Progenitor cell of endocrine pancreas (in vitro differentiated cells): ENCODE measurements at regions not wholly inside any gene's neighbourhood (a gene's known extent, or its start where the extent isn't known, plus 50 kb on each side); places are given as distances from the start of the nearest gene placed in this dataset.

Experiments
- DNase-seq: peaks from one replicate; pipeline ENCODE4 v3.0.0; 2021; ENCODE audit warnings: low spot score; ENCODE audit not compliant: unreplicated experiment
- H3K27ac Mint-ChIP-seq: 2 replicates; pipeline ENCODE4 v1.8.0; 2021; ENCODE audit warnings: mild to moderate bottlenecking, moderate library complexity, mixed read lengths
- H3K27me3 Mint-ChIP-seq: 2 replicates; pipeline ENCODE4 v1.8.0; 2021; ENCODE audit warnings: mixed read lengths
- H3K36me3 Mint-ChIP-seq: 2 replicates; pipeline ENCODE4 v1.8.0; 2022; ENCODE audit warnings: mixed read lengths; ENCODE audit not compliant: insufficient read depth
- H3K4me1 Mint-ChIP-seq: 2 replicates; pipeline ENCODE4 v1.8.0; 2021; ENCODE audit warnings: low read depth, mixed read lengths
- H3K4me3 Mint-ChIP-seq: 2 replicates; pipeline ENCODE4 v1.8.0; 2021; ENCODE audit warnings: low read depth, mild to moderate bottlenecking, moderate library complexity, mixed read lengths
- H3K9me3 Mint-ChIP-seq: 2 replicates; pipeline ENCODE4 v1.8.0; 2021; ENCODE audit warnings: low read depth, mixed read lengths
- TF ChIP-seq, protein P1 (sequence below): fragments of 200-600 bp; sonication (generic); IDR thresholded peaks from one replicate; pipeline ENCODE4 v1.5.0; 2021; ENCODE audit warnings: antibody characterized with exemption, mild to moderate bottlenecking; ENCODE audit not compliant: unreplicated experiment

DNA sequence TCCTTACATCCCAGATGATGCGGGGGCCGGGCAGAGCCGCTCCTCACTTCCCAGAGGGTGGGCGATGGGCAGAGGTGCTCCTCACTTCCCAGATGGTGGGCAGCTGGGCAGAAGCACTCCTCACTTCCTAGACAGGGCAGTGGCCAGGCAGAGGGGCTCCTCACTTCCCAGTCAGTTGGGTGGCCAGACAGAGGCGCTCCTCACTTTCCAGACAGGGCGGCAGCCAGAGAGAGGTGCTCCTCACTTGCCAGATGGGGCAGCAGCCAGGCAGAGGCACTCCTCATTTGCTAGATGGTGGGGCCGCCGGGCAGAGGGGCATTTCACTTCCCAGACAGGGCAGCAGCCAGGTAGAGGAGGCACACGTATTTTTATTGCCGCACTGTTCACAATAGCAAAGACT is 622.0 kb upstream of the KCNMB2 start:
- DNase-seq: no peak
- Mint-ChIP-seq H3K9me3 (peaks cover 18% of the 10 kb centered on the region), H3K27me3 (no peaks in the 10 kb centered on the region), H3K4me3 (no peak overlapping the region), H3K27ac (no peak overlapping the region), H3K36me3 (peaks cover 2% of the 10 kb centered on the region), H3K4me1 (no peaks in the 10 kb centered on the region)
- TF ChIP-seq, protein P1, sequence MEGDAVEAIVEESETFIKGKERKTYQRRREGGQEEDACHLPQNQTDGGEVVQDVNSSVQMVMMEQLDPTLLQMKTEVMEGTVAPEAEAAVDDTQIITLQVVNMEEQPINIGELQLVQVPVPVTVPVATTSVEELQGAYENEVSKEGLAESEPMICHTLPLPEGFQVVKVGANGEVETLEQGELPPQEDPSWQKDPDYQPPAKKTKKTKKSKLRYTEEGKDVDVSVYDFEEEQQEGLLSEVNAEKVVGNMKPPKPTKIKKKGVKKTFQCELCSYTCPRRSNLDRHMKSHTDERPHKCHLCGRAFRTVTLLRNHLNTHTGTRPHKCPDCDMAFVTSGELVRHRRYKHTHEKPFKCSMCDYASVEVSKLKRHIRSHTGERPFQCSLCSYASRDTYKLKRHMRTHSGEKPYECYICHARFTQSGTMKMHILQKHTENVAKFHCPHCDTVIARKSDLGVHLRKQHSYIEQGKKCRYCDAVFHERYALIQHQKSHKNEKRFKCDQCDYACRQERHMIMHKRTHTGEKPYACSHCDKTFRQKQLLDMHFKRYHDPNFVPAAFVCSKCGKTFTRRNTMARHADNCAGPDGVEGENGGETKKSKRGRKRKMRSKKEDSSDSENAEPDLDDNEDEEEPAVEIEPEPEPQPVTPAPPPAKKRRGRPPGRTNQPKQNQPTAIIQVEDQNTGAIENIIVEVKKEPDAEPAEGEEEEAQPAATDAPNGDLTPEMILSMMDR: no peak

DNA sequence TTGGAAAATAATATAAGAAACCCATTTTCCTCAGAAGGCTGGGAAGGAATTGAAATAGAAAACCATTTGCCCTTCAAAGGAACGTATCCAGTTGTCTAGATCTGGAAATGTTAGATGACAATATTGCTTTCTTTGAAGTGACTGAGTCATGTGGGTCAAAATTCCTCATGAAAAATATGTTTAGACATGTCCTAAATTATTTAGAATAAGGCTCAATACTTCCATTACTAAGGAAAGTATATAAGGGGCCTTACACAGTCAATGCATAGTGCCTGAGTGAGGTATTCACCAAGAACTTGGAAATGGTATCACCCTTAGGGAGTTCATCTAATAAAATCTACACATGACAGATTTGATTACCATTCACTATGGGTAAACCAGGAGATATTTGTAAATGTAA is 619.8 kb upstream of the KCNMB2 start:
- H3K4me1 Mint-ChIP-seq: no peaks in the 10 kb centered on the region
- H3K9me3 Mint-ChIP-seq: peaks cover 14% of the 10 kb centered on the region
- peaks cover 2% of the 10 kb centered on the region for H3K36me3 Mint-ChIP-seq
- no peak overlapping the region for H3K27ac Mint-ChIP-seq
- DNase-seq: no peak
- TF ChIP-seq, protein P1: no peak
- H3K4me3 Mint-ChIP-seq: no peak overlapping the region
- no peaks in the 10 kb centered on the region for H3K27me3 Mint-ChIP-seq

DNA sequence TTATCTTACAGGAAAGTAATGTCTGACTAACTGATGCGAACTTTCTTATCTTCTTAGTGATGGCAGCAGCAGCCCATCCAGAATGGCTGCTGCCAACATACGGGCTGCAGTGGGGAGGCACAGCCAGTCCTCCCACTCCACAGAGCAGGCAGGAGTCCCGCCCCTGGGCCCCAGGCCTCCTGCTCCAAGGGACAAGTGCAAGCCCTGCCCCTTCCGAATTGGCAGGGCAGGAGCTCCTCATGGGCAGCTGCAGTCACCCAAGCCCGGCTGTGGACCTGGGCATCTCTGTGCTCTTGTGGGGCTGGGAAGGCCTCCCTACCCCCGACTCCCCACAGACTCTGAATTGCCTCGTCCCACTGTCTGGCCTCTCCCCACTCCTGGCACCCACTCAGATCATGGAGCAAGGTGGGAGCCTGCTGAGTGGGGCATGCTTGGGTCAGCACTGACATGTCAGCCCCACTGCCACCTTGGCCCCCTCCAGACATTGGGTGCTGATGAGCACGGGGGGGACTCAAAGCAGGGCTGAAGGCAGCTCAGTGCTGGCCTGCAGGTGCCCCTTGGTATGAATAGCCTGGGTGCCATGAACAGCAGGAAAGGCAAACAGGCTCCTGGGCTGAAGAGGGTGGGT is 618.9 kb upstream of the KCNMB2 start:
- H3K27me3 Mint-ChIP-seq: no peaks in the 10 kb centered on the region
- H3K4me1 Mint-ChIP-seq: no peaks in the 10 kb centered on the region
- H3K27ac Mint-ChIP-seq: no peak overlapping the region
- H3K4me3 Mint-ChIP-seq: no peak overlapping the region
- DNase-seq: no peak
- peaks cover 9% of the 10 kb centered on the region for H3K9me3 Mint-ChIP-seq
- no peaks in the 10 kb centered on the region for H3K36me3 Mint-ChIP-seq
- TF ChIP-seq, protein P1: no peak

DNA sequence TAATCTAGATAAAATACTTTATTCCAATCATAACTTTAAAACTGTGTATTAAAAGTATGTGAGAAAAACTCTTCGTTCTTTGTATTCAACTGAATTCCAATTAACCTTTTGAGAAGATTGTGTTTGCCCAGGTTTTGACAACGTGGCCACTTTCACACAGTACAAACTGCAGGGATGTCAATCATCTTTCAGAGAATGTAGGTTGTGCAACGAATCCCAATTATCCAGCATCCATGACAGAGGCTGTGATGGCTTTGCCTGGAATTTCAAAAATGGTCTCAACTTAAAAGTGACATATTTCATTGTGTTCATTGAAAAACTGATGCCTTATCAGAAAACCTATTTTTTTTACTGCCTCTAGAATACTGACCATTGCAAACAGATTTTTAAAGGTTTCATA is 615.1 kb upstream of the KCNMB2 start:
- H3K4me1 Mint-ChIP-seq: no peaks in the 10 kb centered on the region

DNA sequence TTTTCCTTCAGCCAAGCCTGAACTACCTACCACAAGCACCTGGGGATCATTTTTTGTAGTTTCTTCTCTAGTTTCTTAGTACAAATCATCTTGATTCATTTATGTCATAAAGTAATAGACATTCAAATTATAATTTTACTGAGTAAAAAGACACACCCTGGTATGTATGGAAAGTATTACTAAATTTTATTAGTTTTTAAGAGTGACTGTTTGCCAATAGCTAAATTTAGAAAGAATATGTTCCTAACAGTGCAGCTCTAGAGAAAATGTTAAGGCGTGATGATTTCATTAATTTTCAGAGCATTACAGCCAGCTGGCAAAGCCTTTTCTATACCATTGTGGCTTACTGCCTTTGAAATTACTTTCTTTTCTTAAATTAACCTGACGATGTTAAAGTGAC is 612.0 kb upstream of the KCNMB2 start:
- Mint-ChIP-seq H3K9me3 (peaks cover 12% of the 10 kb centered on the region), H3K4me3 (no peak overlapping the region), H3K27me3 (no peaks in the 10 kb centered on the region), H3K27ac (no peak overlapping the region), H3K36me3 (no peaks in the 10 kb centered on the region), H3K4me1 (no peaks in the 10 kb centered on the region)
- DNase-seq: no peak
- TF ChIP-seq, protein P1: no peak

More for the DNA sequence above, 615.1 kb upstream of the KCNMB2 start:
- TF ChIP-seq, protein P1: no peak
- H3K36me3 Mint-ChIP-seq: no peaks in the 10 kb centered on the region
- no peak overlapping the region for H3K4me3 Mint-ChIP-seq
- no peak for DNase-seq
- H3K27ac Mint-ChIP-seq: no peak overlapping the region
- peaks cover 17% of the 10 kb centered on the region for H3K9me3 Mint-ChIP-seq
- H3K27me3 Mint-ChIP-seq: no peaks in the 10 kb centered on the region
